ENCODE measurements at regions not wholly inside any gene's neighbourhood (a gene's known extent, or its start where the extent isn't known, plus 50 kb on each side); places are given as distances from the start of the nearest gene placed in this dataset.

DNA sequence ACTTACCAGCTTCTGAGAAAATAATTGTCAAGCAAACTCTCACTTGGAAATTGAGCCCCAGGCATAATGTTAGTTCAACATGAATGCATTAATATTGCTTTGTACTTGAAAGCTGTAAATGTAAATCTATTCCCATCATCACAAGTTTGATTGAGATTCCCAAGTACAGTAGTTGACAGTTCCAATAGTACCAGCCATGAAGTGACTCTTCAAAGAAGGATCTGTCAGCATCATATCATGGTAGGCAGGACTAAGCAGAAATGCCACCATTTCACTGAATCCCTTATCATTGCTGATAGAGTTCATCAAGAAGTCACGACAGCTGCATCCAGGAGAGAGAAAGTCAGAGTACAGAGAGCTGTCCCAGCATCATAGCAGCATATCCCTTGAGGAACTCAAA is 348.7 kb downstream of the OMA1 start:
- TF ChIP-seq, protein P1, sequence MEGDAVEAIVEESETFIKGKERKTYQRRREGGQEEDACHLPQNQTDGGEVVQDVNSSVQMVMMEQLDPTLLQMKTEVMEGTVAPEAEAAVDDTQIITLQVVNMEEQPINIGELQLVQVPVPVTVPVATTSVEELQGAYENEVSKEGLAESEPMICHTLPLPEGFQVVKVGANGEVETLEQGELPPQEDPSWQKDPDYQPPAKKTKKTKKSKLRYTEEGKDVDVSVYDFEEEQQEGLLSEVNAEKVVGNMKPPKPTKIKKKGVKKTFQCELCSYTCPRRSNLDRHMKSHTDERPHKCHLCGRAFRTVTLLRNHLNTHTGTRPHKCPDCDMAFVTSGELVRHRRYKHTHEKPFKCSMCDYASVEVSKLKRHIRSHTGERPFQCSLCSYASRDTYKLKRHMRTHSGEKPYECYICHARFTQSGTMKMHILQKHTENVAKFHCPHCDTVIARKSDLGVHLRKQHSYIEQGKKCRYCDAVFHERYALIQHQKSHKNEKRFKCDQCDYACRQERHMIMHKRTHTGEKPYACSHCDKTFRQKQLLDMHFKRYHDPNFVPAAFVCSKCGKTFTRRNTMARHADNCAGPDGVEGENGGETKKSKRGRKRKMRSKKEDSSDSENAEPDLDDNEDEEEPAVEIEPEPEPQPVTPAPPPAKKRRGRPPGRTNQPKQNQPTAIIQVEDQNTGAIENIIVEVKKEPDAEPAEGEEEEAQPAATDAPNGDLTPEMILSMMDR (IDR thresholded peaks at IDR 0.05; ENCODE audit: poor library complexity) = no peak
- TF ChIP-seq EZH2phosphoT487 (IDR thresholded peaks at IDR 0.05; ENCODE audit: low read depth, severe bottlenecking, unreplicated experiment) = no peak
- TF ChIP-seq EZH2 (IDR thresholded peaks at IDR 0.05; ENCODE audit: borderline replicate concordance) = no peak
